ENCODE measurements at regions not wholly inside any gene's neighbourhood (a gene's known extent, or its start where the extent isn't known, plus 50 kb on each side); places are given as distances from the start of the nearest gene placed in this dataset.

GRCh38 chr12:27192118-27192802 is 51.8 kb upstream of the STK38L start:
- Histone ChIP-seq H3K4me1 (ENCODE audit: insufficient read depth, poor library complexity, severe bottlenecking) (no peaks in the 10 kb centered on the region), H3K27me3 (ENCODE audit: insufficient read depth, poor library complexity, severe bottlenecking) (no peaks in the 10 kb centered on the region), H3K9me3 (ENCODE audit: severe bottlenecking) (no peaks in the 10 kb centered on the region), H3K36me3 (ENCODE audit: low read depth) (no peaks in the 10 kb centered on the region), H3K27ac (ENCODE audit: poor library complexity, severe bottlenecking) (no peak overlapping the region), H3K4me3 (ENCODE audit: severe bottlenecking) (no peak overlapping the region)
- DNase-seq (ENCODE audit: low spot score) (no peak), ATAC-seq (ENCODE audit: low read depth) (no peak)
- TF ChIP-seq CTCF (IDR thresholded peaks at IDR 0.05; ENCODE audit: poor library complexity, severe bottlenecking): no peak

- Histone ChIP-seq H3K4me3 (ENCODE audit: severe bottlenecking) (no peak overlapping the region), H3K27ac (ENCODE audit: poor library complexity, severe bottlenecking) (no peak overlapping the region), H3K4me1 (ENCODE audit: insufficient read depth, poor library complexity, severe bottlenecking) (no peaks in the 10 kb centered on the region), H3K36me3 (ENCODE audit: low read depth) (no peaks in the 10 kb centered on the region), H3K27me3 (ENCODE audit: insufficient read depth, poor library complexity, severe bottlenecking) (no peaks in the 10 kb centered on the region), H3K9me3 (ENCODE audit: severe bottlenecking) (no peaks in the 10 kb centered on the region)
- no peak for TF ChIP-seq CTCF (IDR thresholded peaks at IDR 0.05; ENCODE audit: poor library complexity, severe bottlenecking)
- ATAC-seq (ENCODE audit: low read depth): no peak
- no peak for DNase-seq (ENCODE audit: low spot score)
Measured at GRCh38 chr12:27193106-27193505, 51.0 kb upstream of the STK38L start.

- DNase-seq (ENCODE audit: low spot score) (no peak), ATAC-seq (ENCODE audit: low read depth) (peak; percentile 23; the same call in 1 of the 3 replicates)
- Histone ChIP-seq H3K27me3 (ENCODE audit: insufficient read depth, poor library complexity, severe bottlenecking) (no peaks in the 10 kb centered on the region), H3K9me3 (ENCODE audit: severe bottlenecking) (no peaks in the 10 kb centered on the region), H3K36me3 (ENCODE audit: low read depth) (no peaks in the 10 kb centered on the region), H3K4me3 (ENCODE audit: severe bottlenecking) (no peak overlapping the region), H3K4me1 (ENCODE audit: insufficient read depth, poor library complexity, severe bottlenecking) (no peaks in the 10 kb centered on the region), H3K27ac (ENCODE audit: poor library complexity, severe bottlenecking) (no peak overlapping the region)
- TF ChIP-seq CTCF (IDR thresholded peaks at IDR 0.05; ENCODE audit: poor library complexity, severe bottlenecking): no peak
Measured at GRCh38 chr12:27193854-27194544, 50.1 kb upstream of the STK38L start.

All from RWPE2 (cell line).